Body of pancreas (tissue), 4 donors: ENCODE measurements at regions not wholly inside any gene's neighbourhood (a gene's known extent, or its start where the extent isn't known, plus 50 kb on each side); places are given as distances from the start of the nearest gene placed in this dataset.

ENCODE experiments used
- POLR2A ChIP-seq, 3 donors: fragments of 450-650 bp; IDR thresholded peaks; one replicate each; pipeline ENCODE4 v1.6.1; 2016; ENCODE audit warnings: antibody characterized with exemption in 3 of 3, mild to moderate bottlenecking in 2 of 3
- TF ChIP-seq, protein P1 (sequence below), 7 experiments: fragments of 450-650 bp in 4 of 7; fragments of 200-600 bp in 3 of 7; sonication (generic) in 3 of 7; IDR thresholded peaks; one replicate each; pipeline ENCODE4 v1.5.1; 2016 to 2019; ENCODE audit warnings: antibody characterized with exemption in 7 of 7

DNA sequence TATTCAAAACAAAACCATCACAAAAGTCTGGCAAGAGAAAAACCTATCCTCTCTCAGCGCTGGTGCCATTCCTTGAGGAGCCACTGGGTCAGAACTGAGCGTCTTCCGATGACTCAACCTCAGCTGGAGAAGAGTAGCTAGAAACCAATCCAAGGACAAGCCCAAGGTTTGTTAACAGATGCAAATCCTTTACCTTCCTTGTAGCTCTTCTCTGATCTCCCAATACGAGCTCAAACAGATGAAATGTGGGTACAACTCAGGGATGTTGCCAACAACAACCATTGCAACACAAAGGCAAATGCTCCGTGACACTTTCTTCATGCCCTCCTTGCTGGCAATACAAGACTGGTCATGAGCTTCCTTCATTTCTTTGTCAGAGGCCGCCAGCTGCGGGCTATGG, 337.1 kb downstream of the SIPA1L2 start:
- TF ChIP-seq, protein P1, sequence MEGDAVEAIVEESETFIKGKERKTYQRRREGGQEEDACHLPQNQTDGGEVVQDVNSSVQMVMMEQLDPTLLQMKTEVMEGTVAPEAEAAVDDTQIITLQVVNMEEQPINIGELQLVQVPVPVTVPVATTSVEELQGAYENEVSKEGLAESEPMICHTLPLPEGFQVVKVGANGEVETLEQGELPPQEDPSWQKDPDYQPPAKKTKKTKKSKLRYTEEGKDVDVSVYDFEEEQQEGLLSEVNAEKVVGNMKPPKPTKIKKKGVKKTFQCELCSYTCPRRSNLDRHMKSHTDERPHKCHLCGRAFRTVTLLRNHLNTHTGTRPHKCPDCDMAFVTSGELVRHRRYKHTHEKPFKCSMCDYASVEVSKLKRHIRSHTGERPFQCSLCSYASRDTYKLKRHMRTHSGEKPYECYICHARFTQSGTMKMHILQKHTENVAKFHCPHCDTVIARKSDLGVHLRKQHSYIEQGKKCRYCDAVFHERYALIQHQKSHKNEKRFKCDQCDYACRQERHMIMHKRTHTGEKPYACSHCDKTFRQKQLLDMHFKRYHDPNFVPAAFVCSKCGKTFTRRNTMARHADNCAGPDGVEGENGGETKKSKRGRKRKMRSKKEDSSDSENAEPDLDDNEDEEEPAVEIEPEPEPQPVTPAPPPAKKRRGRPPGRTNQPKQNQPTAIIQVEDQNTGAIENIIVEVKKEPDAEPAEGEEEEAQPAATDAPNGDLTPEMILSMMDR (IDR thresholded peaks at IDR 0.05) = no peak
- TF ChIP-seq POLR2A (IDR thresholded peaks at IDR 0.05) = no peak
